Motor neuron (in vitro differentiated cells): ENCODE measurements at regions not wholly inside any gene's neighbourhood (a gene's known extent, or its start where the extent isn't known, plus 50 kb on each side); places are given as distances from the start of the nearest gene placed in this dataset.
A peak's percentile ranks its signal among the peaks of the same experiment; 100 is the strongest.
"Not testable (repeated sequence)": the region's sequence is repeated elsewhere in the genome, so short reads cannot be mapped to it uniquely, and the experiment has no call there.

Experiments used
- ATAC-seq, 8 experiments: fragments of 200-7000 bp; cut with Tn5 transposase; replicated peaks in 6 of 8; 2 replicates each; pipeline ENCODE4 v1.8.0; 2021; ENCODE audit warnings: mild to moderate bottlenecking in 8 of 8, moderate library complexity in 8 of 8
- H3K27ac ChIP-seq, 2 donors: fragments of 250-450 bp; sonication (Bioruptor Pico); 2 replicates each; pipeline ENCODE4 v1.9.0; 2021; ENCODE audit warnings: antibody characterized with exemption in 2 of 2, mild to moderate bottlenecking in 2 of 2, moderate library complexity in 1 of 2
- H3K4me1 ChIP-seq, 2 donors: fragments of 250-450 bp; sonication (Bioruptor Pico); replicated peaks in 1 of 2; 2 replicates each; pipeline ENCODE4 v1.6.1; 2021; ENCODE audit warnings: antibody characterized with exemption in 2 of 2, mild to moderate bottlenecking in 2 of 2, moderate library complexity in 1 of 2
- H3K4me3 ChIP-seq, 5 donors: fragments of 250-450 bp; sonication (Bioruptor Pico); 2 replicates each; pipeline ENCODE4 v1.9.0; 2021; ENCODE audit warnings: antibody characterized with exemption in 5 of 5, mild to moderate bottlenecking in 5 of 5, moderate library complexity in 4 of 5
- WGBS, 10 experiments: fragments of 450-650 bp; shearing (Covaris generic); methylation state at CpG; one replicate each; pipeline ENCODE4 v1.0.0; 2022; 5-methylcytosine and 5-hydroxymethylcytosine counted together
- in situ Hi-C, 9 experiments: fragments of 400-800 bp; cut with MboI; loops; one replicate each; pipeline ENCODE4 v1.15.0; 2021; ENCODE audit warnings: low sequenced_read_pairs in 9 of 9, low pct_unique_long_range_greater_than_20kb in 2 of 9; ENCODE audit not compliant: unreplicated experiment in 9 of 9

DNA sequence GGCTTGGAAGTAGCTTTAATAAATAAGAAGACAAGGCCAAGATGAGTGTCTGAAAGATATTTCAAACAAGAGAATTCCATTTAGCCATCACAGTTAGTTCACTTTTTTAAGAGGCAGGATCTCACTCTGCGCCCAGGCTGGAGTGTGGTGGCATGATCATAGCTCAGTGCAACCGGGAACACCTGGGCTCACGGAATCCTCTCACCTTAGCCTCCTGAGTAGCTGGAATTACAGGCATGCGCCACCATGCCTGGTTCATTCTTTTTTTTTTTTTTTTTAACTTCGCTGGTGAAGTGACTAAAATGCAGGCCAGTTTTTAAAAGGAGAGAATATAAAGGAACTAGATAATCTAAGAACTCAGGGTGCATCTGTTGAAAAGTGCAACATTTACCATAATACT, 200.3 kb downstream of the KCTD12 start:
- ATAC-seq = no peak
- no peaks in the 10 kb centered on the region for H3K4me1 ChIP-seq
- in situ Hi-C loops = no loop called here
- no peak overlapping the region for H3K4me3 ChIP-seq
- WGBS, 10 experiments = 77 to 100% (median 94%) methylated on average over 2 to 5 of the region's 5 CpGs; no CpG with 5 or more reads in 4 of the 10 experiments
- H3K27ac ChIP-seq = no peak overlapping the region

DNA sequence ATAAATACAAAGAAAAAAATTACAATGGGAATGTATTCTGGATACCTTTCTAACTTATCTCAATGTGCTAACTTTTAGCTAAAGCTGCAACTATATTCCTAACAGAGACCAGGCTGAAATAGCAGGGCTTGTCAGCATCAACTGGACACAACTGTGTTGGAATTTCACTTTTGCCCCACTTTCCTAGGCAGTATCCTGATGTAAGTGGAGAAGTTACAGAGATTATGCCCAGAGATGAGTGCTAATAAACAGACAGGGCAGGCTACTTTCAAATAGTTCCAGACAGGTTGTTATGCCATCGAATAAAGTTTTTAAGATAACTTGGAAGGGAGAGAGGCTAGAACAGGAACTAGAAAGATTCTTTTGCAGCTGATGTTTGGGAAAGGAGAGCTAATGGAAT, 201.9 kb downstream of the KCTD12 start:
- H3K27ac ChIP-seq = no peak overlapping the region
- in situ Hi-C loops = no loop called here
- H3K4me1 ChIP-seq = no peaks in the 10 kb centered on the region
- ATAC-seq = no peak
- 29 to 100% (median 83%) methylated on average over 1 of the region's 1 CpG; no CpG with 5 or more reads in 5 of the 10 experiments for WGBS, 10 experiments
- H3K4me3 ChIP-seq = no peak overlapping the region

DNA sequence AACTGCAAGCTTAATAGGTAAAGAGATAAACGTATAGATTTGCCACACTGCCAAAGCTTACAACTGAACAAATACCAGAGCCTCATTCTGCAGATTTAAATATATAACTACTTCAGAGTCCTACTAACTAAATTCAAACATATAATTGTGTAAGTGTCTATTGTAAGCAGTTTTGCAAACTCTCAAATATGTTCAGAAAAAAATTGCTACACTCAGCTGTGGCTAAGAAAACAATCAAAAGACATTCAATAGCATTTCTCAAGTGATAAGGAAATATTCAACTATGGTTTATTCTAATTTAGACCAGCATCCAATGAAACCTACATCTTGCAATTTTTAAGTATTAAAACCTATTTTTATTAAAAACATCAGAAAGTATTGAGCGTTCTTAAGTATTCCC, 202.4 kb downstream of the KCTD12 start:
- in situ Hi-C loops = no loop called here
- no peak for ATAC-seq
- 32 to 100% (median 68%) methylated on average over 1 to 2 of the region's 2 CpGs; no CpG with 5 or more reads in 1 of the 10 experiments for WGBS, 10 experiments
- Histone ChIP-seq H3K4me3 (no peak overlapping the region), H3K27ac (no peak overlapping the region), H3K4me1 (no peaks in the 10 kb centered on the region)

DNA sequence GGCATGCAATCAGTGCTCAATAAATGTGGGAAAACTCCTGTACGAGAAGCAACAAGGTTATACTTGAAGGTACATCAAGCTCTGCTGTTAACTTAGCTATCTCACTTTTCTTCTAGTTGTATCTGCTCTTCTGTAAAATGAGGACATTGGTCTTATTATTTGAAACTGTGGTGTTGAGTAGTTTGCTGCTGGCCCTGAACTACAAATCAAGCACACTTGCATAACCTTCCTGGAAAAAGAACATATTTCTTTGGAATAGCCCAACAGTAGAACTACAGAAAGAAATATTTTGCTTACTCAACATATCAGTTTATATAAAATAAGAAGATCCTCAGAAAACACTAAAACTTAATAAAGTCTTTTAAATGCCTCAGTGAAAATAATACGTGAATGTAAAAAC, 203.0 kb downstream of the KCTD12 start:
- no peak for ATAC-seq
- 37 to 100% (median 87%) methylated on average over 1 to 2 of the region's 2 CpGs for WGBS, 10 experiments
- in situ Hi-C loops = no loop called here

DNA sequence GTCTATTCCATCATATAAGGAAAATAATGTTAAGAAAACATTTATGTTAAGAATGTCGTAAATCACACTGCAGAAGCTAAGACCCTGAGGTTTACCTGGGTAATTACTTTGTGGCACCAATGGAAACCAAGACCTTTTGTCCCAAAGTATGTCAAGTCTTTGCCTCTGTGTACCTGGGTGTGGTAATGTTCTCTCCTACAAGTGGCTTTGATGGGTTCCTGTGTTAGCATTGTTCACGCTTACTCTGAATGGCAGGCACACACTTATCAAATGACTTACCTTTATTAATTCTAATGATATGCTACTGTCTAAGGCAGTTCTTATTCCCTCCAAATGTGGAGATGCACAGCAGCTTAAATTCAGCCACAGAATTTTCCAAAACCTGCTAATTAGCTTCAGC, 206.1 kb downstream of the KCTD12 start:
- no peak for ATAC-seq
- Histone ChIP-seq H3K27ac (no peak overlapping the region), H3K4me3 (no peak overlapping the region), H3K4me1 (no peaks in the 10 kb centered on the region)
- in situ Hi-C loops = no loop called here
- 33 to 100% (median 87%) methylated on average over 1 to 2 of the region's 2 CpGs; no CpG with 5 or more reads in 2 of the 10 experiments for WGBS, 10 experiments

More for the DNA sequence above, 203.0 kb downstream of the KCTD12 start:
- Histone ChIP-seq H3K27ac (no peak overlapping the region), H3K4me3 (no peak overlapping the region), H3K4me1 (no peaks in the 10 kb centered on the region)

DNA sequence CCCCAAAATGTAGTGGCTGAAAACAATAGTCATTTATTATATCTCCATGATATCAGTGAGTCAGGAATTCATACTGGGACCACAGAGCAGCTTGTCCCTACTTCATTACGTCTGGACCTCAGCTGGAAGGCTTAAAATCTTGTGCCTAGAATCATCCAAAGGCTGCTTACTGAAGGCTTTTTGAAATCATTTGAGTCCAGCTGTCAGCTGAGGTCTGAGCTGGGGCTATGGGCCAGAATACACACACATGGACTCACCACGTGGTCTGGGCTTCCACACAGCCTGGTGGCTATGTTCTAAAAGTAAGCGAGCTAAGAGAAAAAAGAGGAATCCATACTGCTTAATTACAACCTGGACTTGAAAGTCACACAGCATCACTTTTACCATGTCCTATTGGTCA, 209.2 kb downstream of the KCTD12 start:
- H3K4me1 ChIP-seq = no peaks in the 10 kb centered on the region
- H3K27ac ChIP-seq = no peak overlapping the region
- 0 to 100% (median 44%) methylated on average over 1 to 3 of the region's 3 CpGs; no CpG with 5 or more reads in 2 of the 10 experiments for WGBS, 10 experiments
- in situ Hi-C loops = no loop called here
- H3K4me3 ChIP-seq = no peak overlapping the region
- ATAC-seq = peak in 1 of 8 experiments; percentile 28

DNA sequence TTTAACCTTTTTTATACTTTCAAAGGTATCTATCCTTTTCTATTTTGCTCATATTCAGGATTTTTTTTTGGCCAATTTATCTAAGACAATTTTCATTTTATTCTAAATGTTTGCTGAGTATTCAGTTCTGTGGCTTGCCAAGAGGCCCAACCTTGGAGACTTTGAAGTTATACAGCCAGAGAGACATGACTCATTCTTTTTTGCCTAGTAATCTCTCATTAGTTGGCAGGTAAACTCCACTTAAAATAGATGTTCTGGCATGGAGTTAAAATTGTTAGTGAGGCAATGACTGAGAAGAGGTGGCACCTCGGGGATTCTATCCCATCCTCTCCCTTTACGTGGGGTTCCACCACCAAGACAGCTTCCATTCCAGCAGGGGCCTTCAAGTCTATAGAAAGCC, 213.8 kb downstream of the KCTD12 start:
- Histone ChIP-seq H3K4me1 (no peaks in the 10 kb centered on the region), H3K27ac (no peak overlapping the region), H3K4me3 (no peak overlapping the region)
- WGBS, 10 experiments = 50 to 100% (median 76%) methylated on average over 1 to 2 of the region's 2 CpGs; no CpG with 5 or more reads in 1 of the 10 experiments
- peak in 1 of 8 experiments; percentile 33 for ATAC-seq
- in situ Hi-C loops = loop anchor here in 2 of 9 experiments (25.0 kb wide), 1 partner anchor 215 kb away; the partner anchor contains the start of gene KCTD12 (in 2 of the 2)

DNA sequence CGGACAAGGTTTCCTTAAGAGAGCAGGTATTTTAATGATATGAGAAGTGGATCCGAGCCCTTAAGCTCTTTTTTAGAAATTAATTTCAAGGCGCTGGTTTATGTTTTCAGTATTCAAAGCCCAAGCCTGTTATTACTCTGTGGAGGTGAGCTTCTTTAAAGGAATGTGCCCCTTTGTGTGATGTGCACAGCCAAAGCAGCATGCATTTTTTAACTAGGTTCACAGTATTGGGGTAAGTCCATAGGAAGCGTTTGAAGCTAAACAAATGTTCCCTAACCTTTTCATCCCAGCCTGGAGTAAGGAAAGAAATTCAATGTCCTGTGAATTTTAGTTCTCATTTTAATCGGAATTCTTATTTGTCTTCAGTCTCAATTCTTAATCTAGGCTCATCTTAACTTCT, 217.5 kb downstream of the KCTD12 start:
- WGBS, 10 experiments = 30 to 100% (median 86%) methylated on average over 1 to 5 of the region's 5 CpGs
- in situ Hi-C loops = loop anchor here in 2 of 9 experiments (25.0 kb wide), 1 partner anchor 219 kb away; the partner anchor contains the start of gene KCTD12 (in 2 of the 2)
- no peak for ATAC-seq
- H3K4me3 ChIP-seq = no peak overlapping the region
- H3K4me1 ChIP-seq = no peaks in the 10 kb centered on the region
- no peak overlapping the region for H3K27ac ChIP-seq

DNA sequence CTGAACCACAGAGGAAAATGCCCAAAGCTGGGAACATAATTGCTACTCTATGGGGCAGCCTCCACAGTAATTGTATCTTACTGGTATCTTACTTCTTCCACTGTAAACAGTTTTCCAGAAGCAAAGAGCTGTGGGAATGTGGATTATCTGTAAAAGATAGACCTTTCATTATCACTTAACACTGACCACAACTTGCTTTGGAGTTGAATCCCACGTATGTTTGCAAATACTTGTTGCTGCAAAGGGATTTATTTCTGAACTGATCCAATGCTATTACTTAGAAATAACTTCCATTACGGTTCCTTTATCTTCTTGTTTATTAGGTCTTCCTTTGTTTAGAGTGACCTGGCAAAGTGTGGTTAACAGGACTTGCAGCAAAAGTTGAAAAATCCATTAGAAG, 218.1 kb downstream of the KCTD12 start:
- no peak overlapping the region for H3K27ac ChIP-seq
- H3K4me1 ChIP-seq = no peaks in the 10 kb centered on the region
- WGBS, 10 experiments = 50 to 97% (median 76%) methylated on average over 1 to 2 of the region's 2 CpGs
- no peak overlapping the region for H3K4me3 ChIP-seq
- in situ Hi-C loops = loop anchor here in 2 of 9 experiments (25.0 kb wide), 1 partner anchor 219 kb away; the partner anchor contains the start of gene KCTD12 (in 2 of the 2)
- ATAC-seq = no peak

DNA sequence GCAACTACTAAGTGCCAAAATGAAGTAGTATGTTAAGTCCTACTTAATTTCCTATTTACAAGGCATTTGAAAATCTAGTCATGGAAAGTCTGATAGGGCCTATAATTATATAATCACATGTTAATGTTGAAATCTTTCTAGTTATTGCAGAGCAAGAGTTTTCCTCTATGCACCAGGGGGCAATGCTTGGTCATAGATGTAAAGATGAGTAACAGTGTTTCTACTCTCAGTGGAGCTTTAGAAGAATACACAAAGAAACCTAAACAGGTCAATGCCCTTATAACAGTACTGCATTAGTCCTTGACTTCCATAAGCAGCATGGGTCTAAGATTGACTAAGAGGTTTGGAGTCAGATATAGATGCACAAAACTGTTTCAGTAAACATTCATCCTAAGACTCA, 218.7 kb downstream of the KCTD12 start:
- no peak overlapping the region for H3K4me3 ChIP-seq
- ATAC-seq = peak in 3 of 8 experiments; percentile 62 to 77 (median 64)
- H3K4me1 ChIP-seq = no peaks in the 10 kb centered on the region
- in situ Hi-C loops = loop anchor here in 2 of 9 experiments (25.0 kb wide), 1 partner anchor 220 kb away; the partner anchor contains the start of gene KCTD12 (in 2 of the 2)
- no peak overlapping the region for H3K27ac ChIP-seq

DNA sequence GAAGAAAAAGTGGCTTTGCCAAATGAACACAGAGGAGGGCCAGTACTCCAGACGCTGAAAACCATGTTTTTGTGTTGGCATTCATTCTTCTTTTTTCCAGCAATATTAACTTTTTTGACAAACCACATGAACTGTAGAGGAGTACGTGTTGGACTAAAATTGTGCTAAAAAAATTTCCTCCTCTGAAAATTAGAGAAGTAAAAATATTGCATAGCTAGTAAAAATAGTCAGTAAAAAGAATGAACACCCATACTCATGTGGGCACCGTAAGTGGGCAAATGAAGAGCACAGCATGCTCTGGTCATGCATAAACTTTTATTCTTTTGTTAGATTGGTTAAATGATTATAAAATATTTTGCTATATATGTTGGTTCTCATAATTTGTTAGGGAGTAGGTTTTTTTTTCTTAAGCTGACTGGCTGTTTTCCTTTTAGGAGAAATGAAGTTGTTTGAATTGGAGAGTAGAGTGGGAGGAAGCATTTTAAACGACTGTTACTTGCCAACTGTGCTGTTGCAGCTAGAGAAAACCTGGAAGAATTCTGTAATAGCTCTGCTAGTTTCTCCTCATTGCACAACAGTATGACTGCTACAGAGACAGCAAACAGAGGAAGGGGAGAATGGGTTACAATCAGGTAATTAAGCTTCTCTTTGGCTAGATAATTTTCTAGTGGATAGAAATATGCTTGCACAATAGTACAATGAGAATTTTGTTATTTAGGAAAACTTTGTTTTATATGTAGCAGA, 222.4 kb downstream of the KCTD12 start:
- no peak overlapping the region for H3K27ac ChIP-seq

DNA sequence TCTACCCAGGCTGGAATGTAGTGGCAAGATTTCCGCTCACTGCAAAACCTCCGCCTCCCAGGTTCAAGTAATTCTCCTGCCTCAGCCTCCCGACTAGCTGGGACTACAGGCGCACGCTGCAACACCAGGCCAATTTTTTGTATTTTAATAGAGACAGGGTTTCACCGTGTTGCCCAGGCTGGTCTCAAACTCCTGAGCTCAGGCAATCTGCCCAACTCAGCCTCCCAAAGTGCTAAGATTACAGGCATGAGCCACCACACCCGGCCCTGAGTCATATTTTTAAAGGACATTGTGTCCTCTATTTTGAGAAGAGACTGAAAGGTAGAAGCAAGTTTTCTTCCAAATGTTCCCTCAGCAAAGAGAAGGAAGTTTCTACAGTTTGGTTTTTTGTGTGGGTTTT, 227.1 kb downstream of the KCTD12 start:
- in situ Hi-C loops = loop anchor here in 2 of 9 experiments (25.0 kb wide), 1 partner anchor 228 kb away; the partner anchor contains the start of gene KCTD12 (in 2 of the 2)
- not testable (repeated sequence) for H3K4me3 ChIP-seq, ATAC-seq, H3K4me1 ChIP-seq, H3K27ac ChIP-seq
- WGBS, 10 experiments = 8 to 100% (median 82%) methylated on average over 1 to 7 of the region's 7 CpGs

More for the DNA sequence above, 222.4 kb downstream of the KCTD12 start:
- Histone ChIP-seq H3K4me3 (no peak overlapping the region), H3K4me1 (no peaks in the 10 kb centered on the region)
- peak in 1 of 8 experiments; percentile 28 for ATAC-seq
- WGBS, 10 experiments = 11 to 79% (median 50%) methylated on average over 2 to 4 of the region's 4 CpGs; no CpG with 5 or more reads in 1 of the 10 experiments
- in situ Hi-C loops = loop anchor here in 2 of 9 experiments (25.0 kb wide), 1 partner anchor 224 kb away; the partner anchor contains the start of gene KCTD12 (in 2 of the 2)

DNA sequence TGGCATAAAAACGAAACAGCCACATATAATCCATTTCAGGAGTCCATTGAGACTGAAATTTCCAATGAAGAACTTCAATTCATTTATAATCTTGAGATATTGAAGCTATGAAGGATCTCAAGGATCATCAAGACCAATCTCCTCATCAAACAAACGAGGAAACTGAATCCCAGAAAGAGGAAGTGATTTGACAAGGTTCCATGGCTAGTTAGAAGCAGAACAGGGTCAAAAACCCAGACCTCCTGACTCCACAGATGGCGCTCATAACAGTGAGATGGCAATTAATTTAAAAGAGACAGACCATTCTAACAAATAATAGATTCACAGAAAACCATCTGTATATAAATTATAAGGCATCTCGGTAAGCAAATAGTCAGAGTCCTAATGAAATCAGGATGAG, 229.7 kb downstream of the KCTD12 start:
- 25 to 70% (median 51%) methylated on average over 1 to 4 of the region's 4 CpGs for WGBS, 10 experiments
- in situ Hi-C loops = loop anchor here in 2 of 9 experiments (25.0 kb wide), 1 partner anchor 231 kb away; the partner anchor contains the start of gene KCTD12 (in 2 of the 2)
- ATAC-seq = no peak

More for the DNA sequence above, 229.7 kb downstream of the KCTD12 start:
- Histone ChIP-seq H3K4me1 (no peaks in the 10 kb centered on the region), H3K4me3 (no peak overlapping the region), H3K27ac (no peak overlapping the region)
